OCI-LY7 (cell line): ENCODE measurements at regions not wholly inside any gene's neighbourhood (a gene's known extent, or its start where the extent isn't known, plus 50 kb on each side); places are given as distances from the start of the nearest gene placed in this dataset.

Source experiments
- BruUV-seq: library from RNA; stranded (reverse); fragments of 400-500 nt; replicated peaks from 2 replicates; lab custom pipeline; 2021; lab: Mats Ljungman, UMichigan
- CTCF ChIA-PET: fragments of 300-600 bp; sonication (Branson Sonifier 250); formaldehyde crosslinking; loops from one replicate; lab custom pipeline; 2022; ENCODE audit warnings: antibody characterized with exemption; ENCODE audit not compliant: unreplicated experiment; lab: Charles Lee
- POLR2A ChIA-PET: fragments of 300-600 bp; sonication (Branson Sonifier 250); formaldehyde crosslinking; loops from one replicate; lab custom pipeline; 2022; ENCODE audit warnings: antibody characterized with exemption; lab: Charles Lee
- DNase-seq: peaks from one replicate; pipeline ENCODE4 v3.0.0-alpha.2; 2015; ENCODE audit warnings: low spot score
- H2AFZ ChIP-seq: fragments of 200-600 bp; sonication (generic), shearing (Covaris generic); 2 replicates; pipeline ENCODE4 v1.6.1; 2014; ENCODE audit warnings: mild to moderate bottlenecking, antibody characterized with exemption, low read length, moderate library complexity
- H3K27ac ChIP-seq: fragments of 200-600 bp; sonication (generic); 2 replicates; pipeline ENCODE4 v1.5.1; 2014; ENCODE audit warnings: mixed run types, low read depth, mild to moderate bottlenecking, moderate library complexity, low read length, inconsistent platforms; ENCODE audit not compliant: poor library complexity, severe bottlenecking
- H3K36me3 ChIP-seq: fragments of 200-600 bp; sonication (generic); 2 replicates; pipeline ENCODE4 v1.6.1; 2014; ENCODE audit warnings: mild to moderate bottlenecking, antibody characterized with exemption, low read length, moderate library complexity, mixed read lengths; ENCODE audit not compliant: insufficient read depth
- H3K4me1 ChIP-seq: fragments of 200-600 bp; sonication (generic); 2 replicates; pipeline ENCODE4 v1.5.1; 2014; ENCODE audit warnings: mild to moderate bottlenecking, low read length; ENCODE audit not compliant: insufficient read depth, poor library complexity, severe bottlenecking
- H3K4me2 ChIP-seq: fragments of 200-600 bp; sonication (generic); 2 replicates; pipeline ENCODE4 v1.6.1; 2014; ENCODE audit warnings: mild to moderate bottlenecking, low read length
- H3K4me3 ChIP-seq: fragments of 200-600 bp; sonication (generic); 2 replicates; pipeline ENCODE4 v1.5.1; 2014; ENCODE audit warnings: mild to moderate bottlenecking, low read depth, low read length; ENCODE audit not compliant: poor library complexity, severe bottlenecking
- H3K79me2 ChIP-seq: fragments of 200-600 bp; sonication (generic); 2 replicates; pipeline ENCODE4 v1.6.1; 2016; ENCODE audit warnings: low read depth, mild to moderate bottlenecking, low read length, moderate library complexity, mixed read lengths; ENCODE audit not compliant: insufficient read depth
- H3K9me2 ChIP-seq: fragments of 200-600 bp; sonication (generic); 2 replicates; pipeline ENCODE4 v1.6.1; 2016; ENCODE audit warnings: mild to moderate bottlenecking, low read length, mixed read lengths; ENCODE audit not compliant: insufficient read depth
- H3K9me3 ChIP-seq: fragments of 200-600 bp; sonication (generic); 2 replicates; pipeline ENCODE4 v1.6.1; 2014; ENCODE audit warnings: mild to moderate bottlenecking, mixed run types, low read length, mixed read lengths
- H4K20me1 ChIP-seq: fragments of 200-600 bp; sonication (generic); 2 replicates; pipeline ENCODE4 v1.6.1; 2014; ENCODE audit warnings: mild to moderate bottlenecking, antibody characterized with exemption, low read length, moderate library complexity, mixed read lengths; ENCODE audit not compliant: insufficient read depth
- CTCF ChIP-seq: fragments of 200-600 bp; sonication (generic); conservative IDR thresholded peaks from 2 replicates; pipeline ENCODE4 v1.5.1; 2014; ENCODE audit warnings: mild to moderate bottlenecking, antibody characterized with exemption, low read length, moderate library complexity, mixed read lengths
- EZH2phosphoT487 ChIP-seq: fragments of 200-600 bp; sonication (generic); IDR thresholded peaks from 2 replicates; pipeline ENCODE4 v1.6.1; 2018; ENCODE audit warnings: low read depth, borderline replicate concordance, mild to moderate bottlenecking, mixed run types, antibody characterized with exemption, low read length, moderate library complexity, mixed read lengths
- intact Hi-C: fragments of 100-400 bp; cut with micrococcal nuclease; formaldehyde crosslinking; loops from one replicate; pipeline ENCODE4 v1.10.0; 2022; ENCODE audit not compliant: unreplicated experiment

GRCh38 chr17:61536422-61536955 is 54.5 kb downstream of the NACA2 start:
- H3K4me3 ChIP-seq, result peak overlapping the region; percentile 39
- intact Hi-C loops, result no loop called here
- no peaks in the 10 kb centered on the region for H3K79me2 ChIP-seq
- 0 out of 2 replicates have a peak, but pooled peaks cover 3% of the 10 kb centered on the region for H3K9me3 ChIP-seq
- ChIA-PET CTCF (no interaction called here), POLR2A (interaction anchor here (1.0 kb wide), 1 partner anchor 87 kb away, joined by 4 read pairs; no protein-coding TSS in a partner anchor)
- H2AFZ ChIP-seq, result peak overlapping the region; percentile 71
- no peaks in the 10 kb centered on the region for H3K4me1 ChIP-seq
- TF ChIP-seq EZH2phosphoT487, result no peak
- TF ChIP-seq CTCF, result no peak
- no peak for DNase-seq
- H3K27ac ChIP-seq, result no peak overlapping the region
- no peaks in the 10 kb centered on the region for H3K36me3 ChIP-seq
- H3K9me2 ChIP-seq, result no peaks in the 10 kb centered on the region
- BruUV-seq, result no TSS peak
- H4K20me1 ChIP-seq, result no peaks in the 10 kb centered on the region
- H3K4me2 ChIP-seq, result peak overlapping the region; percentile 57
